SK-N-SH treated with all-trans-retinoic acid at 6 μM for 48 hours (cell line): ENCODE measurements at regions not wholly inside any gene's neighbourhood (a gene's known extent, or its start where the extent isn't known, plus 50 kb on each side); places are given as distances from the start of the nearest gene placed in this dataset.

Experiments
- ATAC-seq: fragments of 200-7000 bp; cut with Tn5 transposase; 3 replicates; pipeline ENCODE4 v1.9.1; 2020; ENCODE audit warnings: mild to moderate bottlenecking, moderate library complexity
- BACH2 ChIP-seq: fragments of 250-450 bp; sonication (Bioruptor Pico); IDR thresholded peaks from 2 replicates; pipeline ENCODE4 v1.9.0; 2021; ENCODE audit warnings: mild to moderate bottlenecking, borderline replicate concordance
- CSDC2 ChIP-seq: fragments of 250-450 bp; sonication (Bioruptor Pico); IDR thresholded peaks from 2 replicates; pipeline ENCODE4 v1.5.0; 2020; ENCODE audit warnings: mild to moderate bottlenecking, moderate library complexity
- OSR1 ChIP-seq: fragments of 250-450 bp; sonication (Bioruptor Pico); IDR thresholded peaks from 2 replicates; pipeline ENCODE4 v1.8.0; 2022; ENCODE audit warnings: moderate library complexity, mild to moderate bottlenecking, inconsistent platforms
- PPARA ChIP-seq: fragments of 250-450 bp; sonication (Bioruptor Pico); IDR thresholded peaks from 2 replicates; pipeline ENCODE4 v1.5.0; 2020; ENCODE audit warnings: mild to moderate bottlenecking, borderline replicate concordance
- TOX ChIP-seq: fragments of 250-450 bp; sonication (Bioruptor Pico); IDR thresholded peaks from 2 replicates; pipeline ENCODE4 v1.8.0; 2021; ENCODE audit warnings: mild to moderate bottlenecking, moderate library complexity, borderline replicate concordance
- ZFP3 ChIP-seq: fragments of 250-450 bp; sonication (Bioruptor Pico); IDR thresholded peaks from 2 replicates; pipeline ENCODE4 v1.5.0; 2020; ENCODE audit warnings: mild to moderate bottlenecking, moderate library complexity
- ZNF565 ChIP-seq: fragments of 450-650 bp; formaldehyde crosslinking; conservative IDR thresholded peaks from 2 replicates; pipeline ENCODE4 v1.5.0; 2020; ENCODE audit warnings: low read depth, mild to moderate bottlenecking, moderate library complexity
- ZNF70 ChIP-seq: fragments of 450-650 bp; formaldehyde crosslinking; IDR thresholded peaks from 2 replicates; pipeline ENCODE4 v1.5.0; 2020; ENCODE audit warnings: mild to moderate bottlenecking, moderate library complexity
- ZNF8 ChIP-seq: fragments of 450-650 bp; formaldehyde crosslinking; IDR thresholded peaks from 2 replicates; pipeline ENCODE4 v1.5.0; 2020; ENCODE audit warnings: mild to moderate bottlenecking, moderate library complexity
- TF ChIP-seq, protein P1 (sequence below): fragments of 250-450 bp; sonication (Bioruptor Pico); IDR thresholded peaks from 2 replicates; pipeline ENCODE4 v1.5.1; 2020; ENCODE audit warnings: low read depth, mild to moderate bottlenecking, moderate library complexity
- TF ChIP-seq, protein P2 (sequence below): fragments of 250-450 bp; sonication (Bioruptor Pico); IDR thresholded peaks from 2 replicates; pipeline ENCODE4 v1.8.0; 2021; ENCODE audit warnings: low read depth, mild to moderate bottlenecking, moderate library complexity, borderline replicate concordance
- TF ChIP-seq, protein P3 (sequence below): fragments of 250-450 bp; sonication (Bioruptor Pico); IDR thresholded peaks from 2 replicates; pipeline ENCODE4 v1.5.0; 2020; ENCODE audit warnings: mild to moderate bottlenecking, moderate library complexity
- TF ChIP-seq, protein P4 (sequence below): fragments of 250-450 bp; sonication (Bioruptor Pico); IDR thresholded peaks from 2 replicates; pipeline ENCODE4 v1.5.1; 2021; ENCODE audit warnings: mild to moderate bottlenecking, moderate library complexity
- TF ChIP-seq, protein P5 (sequence below): fragments of 250-450 bp; sonication (Bioruptor Pico); IDR thresholded peaks from 2 replicates; pipeline ENCODE4 v1.8.0; 2020; ENCODE audit warnings: mild to moderate bottlenecking, moderate library complexity, borderline replicate concordance

DNA sequence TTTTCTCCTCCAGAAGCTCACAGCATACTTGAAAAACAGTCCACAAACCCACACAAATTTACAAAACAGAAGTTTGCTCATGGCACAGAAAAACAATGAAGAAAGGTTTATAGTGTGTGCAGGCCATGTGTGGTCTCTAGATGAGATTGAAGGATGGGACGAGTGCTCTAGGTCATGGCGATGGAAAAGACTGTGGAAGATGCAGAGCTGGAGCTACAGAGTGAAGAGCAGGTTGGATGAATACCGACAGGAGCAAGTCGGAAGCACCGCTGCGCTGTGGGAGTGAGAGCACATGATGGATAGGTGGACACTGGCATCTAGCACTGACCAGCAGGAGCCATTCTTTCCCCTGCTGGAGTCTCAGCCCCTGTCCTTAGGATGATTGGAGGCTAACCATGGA, 534.7 kb upstream of the RAB6C start (continued):
- TF ChIP-seq, protein P1, sequence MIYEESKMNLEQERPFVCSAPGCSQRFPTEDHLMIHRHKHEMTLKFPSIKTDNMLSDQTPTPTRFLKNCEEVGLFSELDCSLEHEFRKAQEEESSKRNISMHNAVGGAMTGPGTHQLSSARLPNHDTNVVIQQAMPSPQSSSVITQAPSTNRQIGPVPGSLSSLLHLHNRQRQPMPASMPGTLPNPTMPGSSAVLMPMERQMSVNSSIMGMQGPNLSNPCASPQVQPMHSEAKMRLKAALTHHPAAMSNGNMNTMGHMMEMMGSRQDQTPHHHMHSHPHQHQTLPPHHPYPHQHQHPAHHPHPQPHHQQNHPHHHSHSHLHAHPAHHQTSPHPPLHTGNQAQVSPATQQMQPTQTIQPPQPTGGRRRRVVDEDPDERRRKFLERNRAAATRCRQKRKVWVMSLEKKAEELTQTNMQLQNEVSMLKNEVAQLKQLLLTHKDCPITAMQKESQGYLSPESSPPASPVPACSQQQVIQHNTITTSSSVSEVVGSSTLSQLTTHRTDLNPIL, result no peak

DNA sequence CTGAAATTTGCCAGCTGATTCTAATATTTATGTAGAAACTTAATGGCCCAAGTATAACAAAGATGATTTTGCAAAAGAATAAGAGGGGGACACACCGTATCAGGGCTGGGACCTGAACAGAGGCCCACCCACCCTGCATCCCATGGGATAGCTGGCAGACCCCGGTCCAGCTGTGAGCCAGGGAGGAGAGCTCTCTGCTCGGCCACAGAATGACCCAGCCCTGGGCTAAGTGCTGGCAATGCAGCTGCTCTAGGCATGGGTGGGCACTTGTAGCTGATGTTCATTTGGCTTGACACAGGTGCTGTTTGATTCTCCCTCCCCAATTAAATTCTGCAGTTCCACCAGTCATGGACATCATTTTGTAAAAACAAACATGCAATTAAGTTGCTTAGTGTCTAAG, 522.8 kb upstream of the RAB6C start:
- TF ChIP-seq OSR1 (CRISPR knock-in tag) (no peak), ZFP3 (CRISPR knock-in tag) (no peak), ZNF565 (CRISPR knock-in tag) (no peak), TOX (CRISPR knock-in tag) (no peak)
- TF ChIP-seq, protein P2, sequence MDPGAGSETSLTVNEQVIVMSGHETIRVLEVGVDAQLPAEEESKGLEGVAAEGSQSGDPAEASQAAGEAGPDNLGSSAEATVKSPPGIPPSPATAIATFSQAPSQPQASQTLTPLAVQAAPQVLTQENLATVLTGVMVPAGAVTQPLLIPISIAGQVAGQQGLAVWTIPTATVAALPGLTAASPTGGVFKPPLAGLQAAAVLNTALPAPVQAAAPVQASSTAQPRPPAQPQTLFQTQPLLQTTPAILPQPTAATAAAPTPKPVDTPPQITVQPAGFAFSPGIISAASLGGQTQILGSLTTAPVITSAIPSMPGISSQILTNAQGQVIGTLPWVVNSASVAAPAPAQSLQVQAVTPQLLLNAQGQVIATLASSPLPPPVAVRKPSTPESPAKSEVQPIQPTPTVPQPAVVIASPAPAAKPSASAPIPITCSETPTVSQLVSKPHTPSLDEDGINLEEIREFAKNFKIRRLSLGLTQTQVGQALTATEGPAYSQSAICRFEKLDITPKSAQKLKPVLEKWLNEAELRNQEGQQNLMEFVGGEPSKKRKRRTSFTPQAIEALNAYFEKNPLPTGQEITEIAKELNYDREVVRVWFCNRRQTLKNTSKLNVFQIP, result no peak
- TF ChIP-seq, protein P3, sequence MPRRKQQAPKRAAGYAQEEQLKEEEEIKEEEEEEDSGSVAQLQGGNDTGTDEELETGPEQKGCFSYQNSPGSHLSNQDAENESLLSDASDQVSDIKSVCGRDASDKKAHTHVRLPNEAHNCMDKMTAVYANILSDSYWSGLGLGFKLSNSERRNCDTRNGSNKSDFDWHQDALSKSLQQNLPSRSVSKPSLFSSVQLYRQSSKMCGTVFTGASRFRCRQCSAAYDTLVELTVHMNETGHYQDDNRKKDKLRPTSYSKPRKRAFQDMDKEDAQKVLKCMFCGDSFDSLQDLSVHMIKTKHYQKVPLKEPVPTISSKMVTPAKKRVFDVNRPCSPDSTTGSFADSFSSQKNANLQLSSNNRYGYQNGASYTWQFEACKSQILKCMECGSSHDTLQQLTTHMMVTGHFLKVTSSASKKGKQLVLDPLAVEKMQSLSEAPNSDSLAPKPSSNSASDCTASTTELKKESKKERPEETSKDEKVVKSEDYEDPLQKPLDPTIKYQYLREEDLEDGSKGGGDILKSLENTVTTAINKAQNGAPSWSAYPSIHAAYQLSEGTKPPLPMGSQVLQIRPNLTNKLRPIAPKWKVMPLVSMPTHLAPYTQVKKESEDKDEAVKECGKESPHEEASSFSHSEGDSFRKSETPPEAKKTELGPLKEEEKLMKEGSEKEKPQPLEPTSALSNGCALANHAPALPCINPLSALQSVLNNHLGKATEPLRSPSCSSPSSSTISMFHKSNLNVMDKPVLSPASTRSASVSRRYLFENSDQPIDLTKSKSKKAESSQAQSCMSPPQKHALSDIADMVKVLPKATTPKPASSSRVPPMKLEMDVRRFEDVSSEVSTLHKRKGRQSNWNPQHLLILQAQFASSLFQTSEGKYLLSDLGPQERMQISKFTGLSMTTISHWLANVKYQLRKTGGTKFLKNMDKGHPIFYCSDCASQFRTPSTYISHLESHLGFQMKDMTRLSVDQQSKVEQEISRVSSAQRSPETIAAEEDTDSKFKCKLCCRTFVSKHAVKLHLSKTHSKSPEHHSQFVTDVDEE (CRISPR knock-in tag), result no peak
- TF ChIP-seq, protein P4, sequence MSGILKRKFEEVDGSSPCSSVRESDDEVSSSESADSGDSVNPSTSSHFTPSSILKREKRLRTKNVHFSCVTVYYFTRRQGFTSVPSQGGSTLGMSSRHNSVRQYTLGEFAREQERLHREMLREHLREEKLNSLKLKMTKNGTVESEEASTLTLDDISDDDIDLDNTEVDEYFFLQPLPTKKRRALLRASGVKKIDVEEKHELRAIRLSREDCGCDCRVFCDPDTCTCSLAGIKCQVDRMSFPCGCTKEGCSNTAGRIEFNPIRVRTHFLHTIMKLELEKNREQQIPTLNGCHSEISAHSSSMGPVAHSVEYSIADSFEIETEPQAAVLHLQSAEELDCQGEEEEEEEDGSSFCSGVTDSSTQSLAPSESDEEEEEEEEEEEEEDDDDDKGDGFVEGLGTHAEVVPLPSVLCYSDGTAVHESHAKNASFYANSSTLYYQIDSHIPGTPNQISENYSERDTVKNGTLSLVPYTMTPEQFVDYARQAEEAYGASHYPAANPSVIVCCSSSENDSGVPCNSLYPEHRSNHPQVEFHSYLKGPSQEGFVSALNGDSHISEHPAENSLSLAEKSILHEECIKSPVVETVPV (CRISPR knock-in tag), result no peak
- TF ChIP-seq, protein P5, sequence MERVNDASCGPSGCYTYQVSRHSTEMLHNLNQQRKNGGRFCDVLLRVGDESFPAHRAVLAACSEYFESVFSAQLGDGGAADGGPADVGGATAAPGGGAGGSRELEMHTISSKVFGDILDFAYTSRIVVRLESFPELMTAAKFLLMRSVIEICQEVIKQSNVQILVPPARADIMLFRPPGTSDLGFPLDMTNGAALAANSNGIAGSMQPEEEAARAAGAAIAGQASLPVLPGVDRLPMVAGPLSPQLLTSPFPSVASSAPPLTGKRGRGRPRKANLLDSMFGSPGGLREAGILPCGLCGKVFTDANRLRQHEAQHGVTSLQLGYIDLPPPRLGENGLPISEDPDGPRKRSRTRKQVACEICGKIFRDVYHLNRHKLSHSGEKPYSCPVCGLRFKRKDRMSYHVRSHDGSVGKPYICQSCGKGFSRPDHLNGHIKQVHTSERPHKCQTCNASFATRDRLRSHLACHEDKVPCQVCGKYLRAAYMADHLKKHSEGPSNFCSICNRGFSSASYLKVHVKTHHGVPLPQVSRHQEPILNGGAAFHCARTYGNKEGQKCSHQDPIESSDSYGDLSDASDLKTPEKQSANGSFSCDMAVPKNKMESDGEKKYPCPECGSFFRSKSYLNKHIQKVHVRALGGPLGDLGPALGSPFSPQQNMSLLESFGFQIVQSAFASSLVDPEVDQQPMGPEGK (CRISPR knock-in tag), result no peak
- TF ChIP-seq, all 23 proteins: peak for 0
- no peak for ATAC-seq

DNA sequence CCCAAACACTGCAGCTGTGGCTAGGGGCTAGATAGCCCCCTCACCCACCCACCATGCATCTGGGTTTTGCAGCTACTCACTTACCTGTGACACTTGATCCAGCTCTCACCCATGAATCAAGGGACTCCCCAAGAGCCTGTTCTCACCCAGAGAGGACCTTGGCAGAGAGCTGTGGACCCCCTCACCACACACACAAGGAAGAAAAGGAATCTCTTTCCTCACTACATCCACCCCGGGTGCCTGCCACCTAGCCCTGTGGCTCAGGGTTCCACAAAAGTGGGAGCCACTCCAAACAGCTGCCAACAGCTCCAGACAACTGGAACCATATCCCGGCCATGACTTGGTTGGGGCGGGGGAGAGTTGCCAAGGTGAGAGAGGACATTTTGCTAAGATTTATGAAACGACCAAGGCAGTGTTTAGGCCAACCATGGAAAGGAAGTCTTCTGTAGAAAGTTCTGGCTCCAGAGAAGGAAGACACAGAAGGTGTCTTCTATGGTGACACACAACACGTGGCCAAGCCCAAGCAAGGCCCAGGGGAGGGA, 522.1 kb upstream of the RAB6C start:
- ATAC-seq, result no peak
- TF ChIP-seq, protein P4 (CRISPR knock-in tag), result no peak
- TF ChIP-seq PPARA (CRISPR knock-in tag) (no peak), ZNF8 (CRISPR knock-in tag) (no peak), ZNF70 (CRISPR knock-in tag) (no peak), CSDC2 (CRISPR knock-in tag) (no peak), BACH2 (CRISPR knock-in tag) (no peak)
- TF ChIP-seq, protein P3 (CRISPR knock-in tag), result no peak
- TF ChIP-seq, protein P1, result no peak
- TF ChIP-seq, protein P2, result no peak
- TF ChIP-seq, protein P5 (CRISPR knock-in tag), result no peak
